MM.1S (cell line): ENCODE measurements at regions not wholly inside any gene's neighbourhood (a gene's known extent, or its start where the extent isn't known, plus 50 kb on each side); places are given as distances from the start of the nearest gene placed in this dataset.

Source experiments
- DNase-seq: peaks from one replicate; pipeline ENCODE4 v3.0.0-alpha.2; 2015
- H2AFZ ChIP-seq: fragments of 300-600 bp; sonication (generic); 2 replicates; pipeline ENCODE4 v1.6.0; 2016; ENCODE audit warnings: antibody characterized with exemption, low read length
- H3F3A ChIP-seq: fragments of 300-600 bp; sonication (generic); 2 replicates; pipeline ENCODE4 v1.6.1; 2016; ENCODE audit warnings: mild to moderate bottlenecking, antibody characterized with exemption, low read length, moderate library complexity, mixed read lengths; ENCODE audit not compliant: insufficient read depth
- H3K27ac ChIP-seq: fragments of 300-600 bp; sonication (generic); 2 replicates; pipeline ENCODE4 v1.5.1; 2016; ENCODE audit warnings: mild to moderate bottlenecking, low read length
- H3K27me3 ChIP-seq: fragments of 300-600 bp; sonication (generic); replicated peaks from 2 replicates; pipeline ENCODE4 v1.6.0; 2016; ENCODE audit warnings: low read length; ENCODE audit not compliant: insufficient read depth
- H3K36me3 ChIP-seq: fragments of 300-600 bp; sonication (generic); replicated peaks from 2 replicates; pipeline ENCODE4 v1.6.1; 2016; ENCODE audit warnings: mild to moderate bottlenecking, low read length, mixed read lengths; ENCODE audit not compliant: insufficient read depth
- H3K4me1 ChIP-seq: fragments of 300-600 bp; sonication (generic); 2 replicates; pipeline ENCODE4 v1.6.1; 2016; ENCODE audit warnings: low read length, mixed read lengths
- H3K4me2 ChIP-seq: fragments of 300-600 bp; sonication (generic); 2 replicates; pipeline ENCODE4 v1.6.0; 2016; ENCODE audit warnings: low read depth, low read length
- H3K4me3 ChIP-seq: fragments of 300-600 bp; sonication (generic); 2 replicates; pipeline ENCODE4 v1.5.1; 2016; ENCODE audit warnings: low read length, mixed read lengths
- H3K79me2 ChIP-seq: fragments of 300-600 bp; sonication (generic); 2 replicates; pipeline ENCODE4 v1.6.1; 2016; ENCODE audit warnings: mixed run types, low read length, mixed read lengths
- H3K9ac ChIP-seq: fragments of 300-600 bp; sonication (generic); 2 replicates; pipeline ENCODE4 v1.6.1; 2016; ENCODE audit warnings: low read length, mixed read lengths
- H3K9me2 ChIP-seq: fragments of 300-600 bp; sonication (generic); replicated peaks from 2 replicates; pipeline ENCODE4 v1.6.1; 2016; ENCODE audit warnings: mild to moderate bottlenecking, low read length, mixed read lengths; ENCODE audit not compliant: insufficient read depth
- H3K9me3 ChIP-seq: fragments of 300-600 bp; sonication (generic); replicated peaks from 2 replicates; pipeline ENCODE4 v1.6.1; 2016; ENCODE audit warnings: mild to moderate bottlenecking, low read length, mixed read lengths; ENCODE audit not compliant: insufficient read depth
- H4K20me1 ChIP-seq: fragments of 300-600 bp; sonication (generic); 2 replicates; pipeline ENCODE4 v1.6.1; 2016; ENCODE audit warnings: mild to moderate bottlenecking, low read length, moderate library complexity, mixed read lengths; ENCODE audit not compliant: insufficient read depth
- CTCF ChIP-seq: fragments of 300-600 bp; sonication (generic); IDR thresholded peaks from 2 replicates; pipeline ENCODE4 v1.5.1; 2016; ENCODE audit warnings: antibody characterized with exemption, low read length, mixed read lengths
- EZH2 ChIP-seq: fragments of 300-600 bp; sonication (generic); optimal IDR thresholded peaks from 2 replicates; pipeline ENCODE3; 2017; ENCODE audit warnings: low read depth, mild to moderate bottlenecking, antibody characterized with exemption, low read length, mixed read lengths
- EZH2phosphoT487 ChIP-seq: fragments of 300-600 bp; sonication (generic); IDR thresholded peaks from 2 replicates; pipeline ENCODE4 v1.6.1; 2018; ENCODE audit warnings: antibody characterized with exemption, low read length

DNA sequence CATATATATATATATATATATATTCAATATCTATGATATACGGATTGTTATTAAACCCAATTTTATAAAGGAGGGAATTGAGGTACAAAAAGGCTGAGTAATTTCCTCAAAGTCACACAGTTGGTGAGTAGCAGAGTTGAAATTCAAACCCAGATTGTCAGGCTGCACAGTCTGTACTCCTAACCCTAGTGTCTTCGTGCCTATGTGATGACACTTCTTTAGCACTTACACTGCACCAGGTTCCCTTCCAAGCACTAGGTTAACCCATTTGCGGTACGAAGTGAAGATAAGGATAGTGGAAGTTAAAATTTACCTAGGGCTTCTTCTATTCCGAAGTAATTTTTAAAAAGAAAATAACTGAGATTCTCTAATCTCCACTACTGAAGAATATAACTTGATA is 125.1 kb upstream of the TSPAN8 start:
- TF ChIP-seq EZH2 (no peak), CTCF (no peak), EZH2phosphoT487 (no peak)
- Histone ChIP-seq H3K36me3 (no peaks in the 10 kb centered on the region), H3K79me2 (no peaks in the 10 kb centered on the region), H3K27me3 (no peaks in the 10 kb centered on the region), H3K27ac (no peak overlapping the region), H3K9ac (no peak overlapping the region), H3K4me2 (no peak overlapping the region), H3K4me3 (no peak overlapping the region), H3K9me2 (no peaks in the 10 kb centered on the region), H4K20me1 (no peaks in the 10 kb centered on the region), H3K4me1 (no peaks in the 10 kb centered on the region), H3F3A (no peaks in the 10 kb centered on the region), H3K9me3 (no peaks in the 10 kb centered on the region), H2AFZ (no peak overlapping the region)
- DNase-seq: no peak

- Histone ChIP-seq H3K27ac (no peak overlapping the region), H3F3A (no peaks in the 10 kb centered on the region), H3K4me1 (no peaks in the 10 kb centered on the region), H3K27me3 (no peaks in the 10 kb centered on the region), H3K79me2 (no peaks in the 10 kb centered on the region), H3K4me3 (no peak overlapping the region), H4K20me1 (no peaks in the 10 kb centered on the region), H3K9ac (no peak overlapping the region), H2AFZ (no peak overlapping the region), H3K9me3 (no peaks in the 10 kb centered on the region), H3K9me2 (no peaks in the 10 kb centered on the region), H3K36me3 (no peaks in the 10 kb centered on the region), H3K4me2 (no peak overlapping the region)
- TF ChIP-seq EZH2phosphoT487: no peak
- TF ChIP-seq EZH2: no peak
- no peak for TF ChIP-seq CTCF
- no peak for DNase-seq
These were observed 124.2 kb upstream of the TSPAN8 start for GRCh38 chr12:71282020-71282419.

DNA sequence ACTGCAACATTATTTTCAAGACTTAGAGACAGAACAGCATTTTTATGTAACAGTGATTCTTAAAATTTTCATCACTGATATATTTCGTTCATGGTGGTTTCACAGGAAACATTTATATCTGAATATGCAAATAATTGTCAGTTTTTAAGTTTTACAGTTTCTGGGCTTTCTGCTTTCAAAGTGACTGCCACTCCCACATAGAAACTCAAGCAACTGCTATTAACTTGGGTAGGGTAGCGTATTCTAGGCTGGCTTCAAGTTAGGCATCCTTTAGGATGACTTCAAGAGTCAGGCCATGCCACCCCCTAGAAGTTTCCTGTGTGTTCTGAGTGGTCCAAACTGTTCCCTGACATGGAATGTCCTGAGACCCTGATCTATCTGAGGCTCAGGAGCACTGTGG is 123.6 kb upstream of the TSPAN8 start:
- no peak overlapping the region for H3K9ac ChIP-seq
- no peaks in the 10 kb centered on the region for H4K20me1 ChIP-seq
- H3K9me2 ChIP-seq: no peaks in the 10 kb centered on the region
- no peaks in the 10 kb centered on the region for H3K79me2 ChIP-seq
- H3F3A ChIP-seq: no peaks in the 10 kb centered on the region
- no peaks in the 10 kb centered on the region for H3K4me1 ChIP-seq
- no peak overlapping the region for H3K27ac ChIP-seq
- no peaks in the 10 kb centered on the region for H3K9me3 ChIP-seq
- H3K27me3 ChIP-seq: no peaks in the 10 kb centered on the region
- H3K4me3 ChIP-seq: no peak overlapping the region
- TF ChIP-seq CTCF (no peak), EZH2phosphoT487 (no peak), EZH2 (no peak)
- H2AFZ ChIP-seq: no peak overlapping the region
- no peak for DNase-seq
- no peaks in the 10 kb centered on the region for H3K36me3 ChIP-seq
- H3K4me2 ChIP-seq: no peak overlapping the region

DNA sequence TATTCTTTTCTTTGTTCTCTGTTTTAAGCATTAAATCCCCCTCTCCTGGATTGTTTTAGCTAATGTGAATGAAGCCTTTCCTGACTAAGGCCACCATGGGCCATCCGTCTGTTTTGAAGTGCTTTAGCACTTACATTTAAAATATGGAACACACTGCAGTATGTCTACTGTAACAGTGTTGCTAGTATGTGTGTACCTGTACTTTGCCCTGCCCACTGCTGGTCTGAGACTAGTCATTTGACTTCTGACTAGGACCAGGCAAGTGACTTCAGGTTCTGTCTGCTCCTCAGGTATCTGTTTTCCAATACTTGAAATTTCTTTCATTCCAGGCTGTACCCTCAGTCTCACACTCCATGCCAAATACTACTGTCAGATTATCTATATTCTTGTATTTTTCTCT is 120.1 kb upstream of the TSPAN8 start:
- Histone ChIP-seq H3K27ac (no peak overlapping the region), H3K9me3 (no peaks in the 10 kb centered on the region), H3K9ac (no peak overlapping the region), H3F3A (no peaks in the 10 kb centered on the region), H2AFZ (no peak overlapping the region), H3K36me3 (no peaks in the 10 kb centered on the region), H4K20me1 (no peaks in the 10 kb centered on the region), H3K27me3 (no peaks in the 10 kb centered on the region), H3K4me2 (no peak overlapping the region), H3K4me1 (no peaks in the 10 kb centered on the region), H3K9me2 (no peaks in the 10 kb centered on the region), H3K79me2 (no peaks in the 10 kb centered on the region), H3K4me3 (no peak overlapping the region)
- no peak for TF ChIP-seq CTCF
- TF ChIP-seq EZH2phosphoT487: no peak
- no peak for TF ChIP-seq EZH2
- no peak for DNase-seq
